Fibroblast of mammary gland (primary cell): ENCODE measurements at regions not wholly inside any gene's neighbourhood (a gene's known extent, or its start where the extent isn't known, plus 50 kb on each side); places are given as distances from the start of the nearest gene placed in this dataset.
A peak's percentile ranks its signal among the peaks of the same experiment; 100 is the strongest.

Experiments
- DNase-seq: peaks from one replicate; pipeline ENCODE4 v3.0.0-alpha.2; 2010; ENCODE audit warnings: low read depth
- H3K4me3 ChIP-seq: 2 replicates; pipeline ENCODE4 v1.5.1; 2011; ENCODE audit warnings: low read depth, mild to moderate bottlenecking, low read length, moderate library complexity; ENCODE audit not compliant: control insufficient read depth
- CTCF ChIP-seq: conservative IDR thresholded peaks from 2 replicates; pipeline ENCODE4 v1.5.1; 2011; ENCODE audit warnings: low read depth, low read length, inconsistent platforms; ENCODE audit not compliant: control insufficient read depth, insufficient read depth

- no peak for TF ChIP-seq CTCF
- no peak overlapping the region for H3K4me3 ChIP-seq
- DNase-seq: peak; percentile 81
Measured at GRCh38 chr7:17530244-17530643, 231.8 kb downstream of the AHR start.

- peak; percentile 63 for DNase-seq
- no peak overlapping the region for H3K4me3 ChIP-seq
- TF ChIP-seq CTCF: peak; percentile 36
Measured at GRCh38 chr7:17530741-17531421, 232.4 kb downstream of the AHR start.

- no peak overlapping the region for H3K4me3 ChIP-seq
- peak; percentile 99 for DNase-seq
- no peak for TF ChIP-seq CTCF
Measured at GRCh38 chr7:17532861-17533404, 234.5 kb downstream of the AHR start.

GRCh38 chr7:17534348-17534747, 235.9 kb downstream of the AHR start:
- no peak for TF ChIP-seq CTCF
- H3K4me3 ChIP-seq: no peak overlapping the region
- no peak for DNase-seq

GRCh38 chr7:17535776-17536175, 237.3 kb downstream of the AHR start:
- no peak for TF ChIP-seq CTCF
- no peak overlapping the region for H3K4me3 ChIP-seq
- peak; percentile 91 for DNase-seq

GRCh38 chr7:17544401-17544800, 245.9 kb downstream of the AHR start:
- H3K4me3 ChIP-seq: no peak overlapping the region
- TF ChIP-seq CTCF: no peak
- no peak for DNase-seq
